H9 (cell line): ENCODE measurements at regions not wholly inside any gene's neighbourhood (a gene's known extent, or its start where the extent isn't known, plus 50 kb on each side); places are given as distances from the start of the nearest gene placed in this dataset.

Experiments
- DNase-seq: peaks from one replicate; pipeline ENCODE4 v3.0.0-alpha.2; 2017
- H2AFZ ChIP-seq: one replicate; pipeline ENCODE4 v1.6.1; 2013; ENCODE audit warnings: mild to moderate bottlenecking, low read length, control low read depth, moderate library complexity
- H2AK5ac ChIP-seq: 2 replicates; pipeline ENCODE4 v1.6.1; 2013; ENCODE audit warnings: low read length, control low read depth, mixed read lengths; ENCODE audit not compliant: insufficient read length
- H2BK120ac ChIP-seq: one replicate; pipeline ENCODE4 v1.6.1; 2013; ENCODE audit warnings: low read depth, mild to moderate bottlenecking, low read length, control low read depth, inconsistent platforms; ENCODE audit not compliant: poor library complexity, severe bottlenecking
- H2BK12ac ChIP-seq: 2 replicates; pipeline ENCODE4 v1.6.1; 2013; ENCODE audit warnings: low read length, control low read depth, mixed read lengths, low read depth; ENCODE audit not compliant: insufficient read length
- H2BK15ac ChIP-seq: 2 replicates; pipeline ENCODE4 v1.6.1; 2013; ENCODE audit warnings: low read depth, low read length, control low read depth
- H2BK20ac ChIP-seq: one replicate; pipeline ENCODE4 v1.6.1; 2013; ENCODE audit warnings: low read depth, mild to moderate bottlenecking, low read length, control low read depth, inconsistent platforms; ENCODE audit not compliant: poor library complexity, severe bottlenecking
- H2BK5ac ChIP-seq: 2 replicates; pipeline ENCODE4 v1.6.1; 2013; ENCODE audit warnings: low read length, control low read depth, mixed read lengths; ENCODE audit not compliant: insufficient read length
- H3K14ac ChIP-seq: 2 replicates; pipeline ENCODE4 v1.6.1; 2013; ENCODE audit warnings: low read length, control low read depth; ENCODE audit not compliant: insufficient read depth
- H3K18ac ChIP-seq: 2 replicates; pipeline ENCODE4 v1.6.1; 2013; ENCODE audit warnings: low read depth, mild to moderate bottlenecking, mixed read lengths, low read length, control low read depth; ENCODE audit not compliant: insufficient read length
- H3K23ac ChIP-seq: 2 replicates; pipeline ENCODE4 v1.6.1; 2013; ENCODE audit warnings: low read length, control low read depth, mixed read lengths, low read depth; ENCODE audit not compliant: insufficient read length
- H3K23me2 ChIP-seq: 2 replicates; pipeline ENCODE4 v1.6.1; 2013; ENCODE audit warnings: low read depth, mild to moderate bottlenecking, mixed read lengths, low read length, control low read depth; ENCODE audit not compliant: insufficient read length, poor library complexity, severe bottlenecking
- H3K27ac ChIP-seq: 2 replicates; pipeline ENCODE4 v1.5.1; 2013; ENCODE audit warnings: low read length, control low read depth, mixed read lengths, low read depth; ENCODE audit not compliant: insufficient read length
- H3K27me3 ChIP-seq: 2 replicates; pipeline ENCODE4 v1.6.1; 2013; ENCODE audit warnings: low read length, control low read depth, inconsistent platforms; ENCODE audit not compliant: insufficient read depth
- H3K4ac ChIP-seq: 2 replicates; pipeline ENCODE4 v1.6.1; 2013; ENCODE audit warnings: low read depth, mild to moderate bottlenecking, control low read depth, inconsistent platforms, low read length, moderate library complexity
- H3K4me1 ChIP-seq: 2 replicates; pipeline ENCODE4 v1.6.1; 2013; ENCODE audit warnings: low read length, control low read depth, inconsistent platforms; ENCODE audit not compliant: insufficient read depth
- H3K4me2 ChIP-seq: 2 replicates; pipeline ENCODE4 v1.6.1; 2013; ENCODE audit warnings: low read length, control low read depth, mixed read lengths; ENCODE audit not compliant: insufficient read length, insufficient read depth
- H3K56ac ChIP-seq: 2 replicates; pipeline ENCODE4 v1.6.1; 2013; ENCODE audit warnings: low read depth, mild to moderate bottlenecking, mixed read lengths, low read length, control low read depth; ENCODE audit not compliant: insufficient read length
- H3K79me1 ChIP-seq: 2 replicates; pipeline ENCODE4 v1.6.1; 2013; ENCODE audit warnings: low read depth, mild to moderate bottlenecking, moderate library complexity, low read length, control low read depth, inconsistent platforms; ENCODE audit not compliant: insufficient read depth, poor library complexity, severe bottlenecking
- H3K79me2 ChIP-seq: 2 replicates; pipeline ENCODE4 v1.6.1; 2013; ENCODE audit warnings: low read length, control low read depth, inconsistent platforms; ENCODE audit not compliant: insufficient read depth
- H3K9ac ChIP-seq: 2 replicates; pipeline ENCODE4 v1.6.1; 2013; ENCODE audit warnings: low read length, control low read depth, mixed read lengths; ENCODE audit not compliant: insufficient read length; ENCODE audit errors: extremely low read depth
- H3K9me3 ChIP-seq: one replicate; pipeline ENCODE4 v1.6.1; 2013; ENCODE audit warnings: low read depth, low read length, inconsistent platforms; ENCODE audit not compliant: control insufficient read depth
- H3T11ph ChIP-seq: one replicate; pipeline ENCODE4 v1.6.1; 2013; ENCODE audit warnings: mild to moderate bottlenecking, low read length, control low read depth, inconsistent platforms
- H4K20me1 ChIP-seq: one replicate; pipeline ENCODE4 v1.6.1; 2013; ENCODE audit not compliant: control insufficient read depth, insufficient read length, insufficient read depth
- H4K5ac ChIP-seq: 2 replicates; pipeline ENCODE4 v1.6.1; 2013; ENCODE audit warnings: low read depth, mild to moderate bottlenecking, mixed read lengths, low read length, control low read depth; ENCODE audit not compliant: insufficient read length
- H4K8ac ChIP-seq: replicated peaks from 2 replicates; pipeline ENCODE4 v1.6.1; 2013; ENCODE audit warnings: low read length, control low read depth, mixed read lengths, low read depth; ENCODE audit not compliant: insufficient read length
- H4K91ac ChIP-seq: 2 replicates; pipeline ENCODE4 v1.6.1; 2013; ENCODE audit warnings: low read depth, mild to moderate bottlenecking, moderate library complexity, mixed read lengths, low read length, control low read depth; ENCODE audit not compliant: insufficient read length
- H3K27ac Mint-ChIP-seq, 3 experiments: 2 replicates in 2 of 3; 3 replicates in 1 of 3; pipeline ENCODE4 v1.8.0; 2020 to 2021; ENCODE audit warnings: mixed read lengths in 3 of 3, mild to moderate bottlenecking in 1 of 3, moderate library complexity in 1 of 3
- H3K27me3 Mint-ChIP-seq: 2 replicates; pipeline ENCODE4 v1.8.0; 2021; ENCODE audit warnings: low read depth, mild to moderate bottlenecking, moderate library complexity, mixed read lengths
- H3K36me3 Mint-ChIP-seq, 3 experiments: 2 replicates in 2 of 3; 3 replicates in 1 of 3; pipeline ENCODE4 v1.8.0; 2020 to 2021; ENCODE audit warnings: low read depth in 3 of 3, mixed read lengths in 3 of 3; ENCODE audit not compliant: insufficient read depth in 1 of 3
- H3K4me1 Mint-ChIP-seq, 2 experiments: 2 replicates each; pipeline ENCODE4 v1.8.0; 2020; ENCODE audit warnings: mixed read lengths in 2 of 2
- H3K4me3 Mint-ChIP-seq, 2 experiments: 2 replicates in 1 of 2; 3 replicates in 1 of 2; pipeline ENCODE4 v1.8.0; 2020 to 2021; ENCODE audit warnings: mild to moderate bottlenecking in 2 of 2, mixed read lengths in 2 of 2, moderate library complexity in 1 of 2
- H3K9me3 Mint-ChIP-seq, 2 experiments: 2 replicates in 1 of 2; 3 replicates in 1 of 2; pipeline ENCODE4 v1.8.0; 2020; ENCODE audit warnings: mild to moderate bottlenecking in 2 of 2, mixed read lengths in 2 of 2, moderate library complexity in 1 of 2
- CTCF ChIP-seq: fragments of 200-600 bp; sonication (generic); conservative IDR thresholded peaks from 3 replicates; pipeline ENCODE4 v1.8.0; 2021; ENCODE audit warnings: antibody characterized with exemption, mild to moderate bottlenecking
- WGBS: extraction: QIAGEN DNeasy Blood & Tissue Kit; methylation state at CpG from one replicate; pipeline ENCODE4 v1.1.7; 2013; ENCODE audit warnings: missing lambda C conversion rate, low lambda C conversion rate, mixed read lengths; ENCODE audit not compliant: insufficient read length; ENCODE audit errors: extremely low coverage; 5-methylcytosine and 5-hydroxymethylcytosine counted together

- H2BK12ac ChIP-seq = no peak overlapping the region
- no peaks in the 10 kb centered on the region for H3K27me3 ChIP-seq
- no peak overlapping the region for H4K8ac ChIP-seq
- H3K23me2 ChIP-seq = no peaks in the 10 kb centered on the region
- no peak overlapping the region for H4K5ac ChIP-seq
- Mint-ChIP-seq H3K36me3 (peaks cover 13 to 35% (median 14%) of the 10 kb centered on the region in 3 experiments), H3K27ac (no peak overlapping the region), H3K9me3 (peaks cover 29 to 37% of the 10 kb centered on the region in 2 experiments), H3K4me1 (peaks cover 9 to 10% of the 10 kb centered on the region in 2 experiments), H3K27me3 (no peaks in the 10 kb centered on the region), H3K4me3 (no peak overlapping the region)
- H3K18ac ChIP-seq = no peak overlapping the region
- no peak overlapping the region for H3K27ac ChIP-seq
- no peak overlapping the region for H2AFZ ChIP-seq
- no CpG with 5 or more reads among the region's 1 CpG for WGBS
- no peak overlapping the region for H2BK5ac ChIP-seq
- no peak overlapping the region for H2BK20ac ChIP-seq
- H3K79me1 ChIP-seq = no peaks in the 10 kb centered on the region
- H3K9ac ChIP-seq = no peak overlapping the region
- no peaks in the 10 kb centered on the region for H4K20me1 ChIP-seq
- no peak for TF ChIP-seq CTCF
- H3K23ac ChIP-seq = no peak overlapping the region
- no peaks in the 10 kb centered on the region for H3K9me3 ChIP-seq
- no peak overlapping the region for H2BK15ac ChIP-seq
- no peak overlapping the region for H3K4ac ChIP-seq
- H2AK5ac ChIP-seq = no peak overlapping the region
- H3K79me2 ChIP-seq = no peaks in the 10 kb centered on the region
- no peak for DNase-seq
- no peak overlapping the region for H4K91ac ChIP-seq
- H3K4me2 ChIP-seq = no peak overlapping the region
- no peaks in the 10 kb centered on the region for H3K4me1 ChIP-seq
- H3K56ac ChIP-seq = no peak overlapping the region
- H3K14ac ChIP-seq = no peak overlapping the region
- no peak overlapping the region for H3T11ph ChIP-seq
- H2BK120ac ChIP-seq = no peak overlapping the region
These were observed 324.9 kb upstream of the TGFBR2 start for GRCh38 chr3:30281526-30281925.
